HepG2 (cell line): ENCODE measurements at regions not wholly inside any gene's neighbourhood (a gene's known extent, or its start where the extent isn't known, plus 50 kb on each side); places are given as distances from the start of the nearest gene placed in this dataset.

Experiments
- FOSL2 ChIP-seq: sonication (generic); formaldehyde crosslinking; IDR thresholded peaks from 2 replicates; pipeline ENCODE4 v1.4.0; 2020; ENCODE audit warnings: missing genetic modification reagents
- FOXJ3 ChIP-seq: sonication (generic); formaldehyde crosslinking; IDR thresholded peaks from 2 replicates; pipeline ENCODE4 v1.4.0; 2020; ENCODE audit warnings: missing genetic modification reagents, mild to moderate bottlenecking, borderline replicate concordance
- MIXL1 ChIP-seq: IDR thresholded peaks from 2 replicates; pipeline ENCODE4 v1.6.1; 2016
- NR1H2 ChIP-seq: sonication (generic); formaldehyde crosslinking; IDR thresholded peaks from 2 replicates; pipeline ENCODE4 v1.8.1; 2022; ENCODE audit warnings: low read depth, missing genetic modification reagents, borderline replicate concordance
- RAD51 ChIP-seq: fragments of 450-650 bp; IDR thresholded peaks from 2 replicates; pipeline ENCODE4 v1.6.1; 2016; ENCODE audit warnings: borderline replicate concordance
- ZNF317 ChIP-seq: sonication (generic); formaldehyde crosslinking; IDR thresholded peaks from 2 replicates; pipeline ENCODE4 v1.5.0; 2020; ENCODE audit warnings: mild to moderate bottlenecking, missing genetic modification reagents
- ZNF331 ChIP-seq: sonication (generic); formaldehyde crosslinking; IDR thresholded peaks from 2 replicates; pipeline ENCODE4 v1.4.0; 2020; ENCODE audit warnings: missing genetic modification reagents
- TF ChIP-seq, protein P1 (sequence below): sonication (generic); formaldehyde crosslinking; IDR thresholded peaks from 2 replicates; pipeline ENCODE4 v1.5.0; 2020; ENCODE audit warnings: mild to moderate bottlenecking, missing genetic modification reagents

DNA sequence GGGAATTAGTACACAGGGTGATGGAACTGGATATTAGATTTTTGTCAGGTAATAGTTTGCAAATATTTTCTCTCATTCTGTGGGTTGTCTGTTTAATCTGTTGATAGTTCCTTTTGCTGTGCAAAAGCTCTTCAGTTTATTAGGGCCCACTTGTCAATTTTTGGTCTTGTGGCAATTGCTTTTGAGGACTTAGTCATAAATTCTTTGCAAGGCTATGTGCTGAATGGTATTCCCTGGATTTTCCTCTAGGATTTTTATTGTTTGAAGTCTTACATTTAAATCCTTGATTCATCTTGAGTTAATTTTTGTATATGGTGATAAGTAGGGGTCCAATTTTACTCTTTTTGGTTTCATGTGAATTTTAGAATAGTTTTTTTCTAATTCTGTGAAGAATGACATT is 111.3 kb downstream of the ARRDC4 start:
- TF ChIP-seq ZNF317 = no peak
- no peak for TF ChIP-seq MIXL1 (CRISPR knock-in tag)
- TF ChIP-seq FOSL2 (CRISPR knock-in tag) = no peak
- TF ChIP-seq ZNF331 = no peak
- TF ChIP-seq, protein P1, sequence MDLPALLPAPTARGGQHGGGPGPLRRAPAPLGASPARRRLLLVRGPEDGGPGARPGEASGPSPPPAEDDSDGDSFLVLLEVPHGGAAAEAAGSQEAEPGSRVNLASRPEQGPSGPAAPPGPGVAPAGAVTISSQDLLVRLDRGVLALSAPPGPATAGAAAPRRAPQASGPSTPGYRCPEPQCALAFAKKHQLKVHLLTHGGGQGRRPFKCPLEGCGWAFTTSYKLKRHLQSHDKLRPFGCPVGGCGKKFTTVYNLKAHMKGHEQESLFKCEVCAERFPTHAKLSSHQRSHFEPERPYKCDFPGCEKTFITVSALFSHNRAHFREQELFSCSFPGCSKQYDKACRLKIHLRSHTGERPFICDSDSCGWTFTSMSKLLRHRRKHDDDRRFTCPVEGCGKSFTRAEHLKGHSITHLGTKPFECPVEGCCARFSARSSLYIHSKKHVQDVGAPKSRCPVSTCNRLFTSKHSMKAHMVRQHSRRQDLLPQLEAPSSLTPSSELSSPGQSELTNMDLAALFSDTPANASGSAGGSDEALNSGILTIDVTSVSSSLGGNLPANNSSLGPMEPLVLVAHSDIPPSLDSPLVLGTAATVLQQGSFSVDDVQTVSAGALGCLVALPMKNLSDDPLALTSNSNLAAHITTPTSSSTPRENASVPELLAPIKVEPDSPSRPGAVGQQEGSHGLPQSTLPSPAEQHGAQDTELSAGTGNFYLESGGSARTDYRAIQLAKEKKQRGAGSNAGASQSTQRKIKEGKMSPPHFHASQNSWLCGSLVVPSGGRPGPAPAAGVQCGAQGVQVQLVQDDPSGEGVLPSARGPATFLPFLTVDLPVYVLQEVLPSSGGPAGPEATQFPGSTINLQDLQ (CRISPR knock-in tag) = no peak
- no peak for TF ChIP-seq RAD51
- TF ChIP-seq FOXJ3 = no peak
- no peak for TF ChIP-seq NR1H2 (CRISPR knock-in tag)
